MCF 10A (cell line): ENCODE measurements at regions not wholly inside any gene's neighbourhood (a gene's known extent, or its start where the extent isn't known, plus 50 kb on each side); places are given as distances from the start of the nearest gene placed in this dataset.
"Not testable (repeated sequence)": the region's sequence is repeated elsewhere in the genome, so short reads cannot be mapped to it uniquely, and the experiment has no call there.

Experiments
- BruUV-seq: library from RNA; stranded (reverse); fragments of 400-500 nt; replicated peaks from 2 replicates; lab custom pipeline; 2021; lab: Mats Ljungman, UMichigan
- CTCF ChIA-PET: fragments of 300-600 bp; sonication (Branson Sonifier 250); formaldehyde crosslinking; extraction: SDS; loops from one replicate; lab custom pipeline; 2021; ENCODE audit warnings: antibody characterized with exemption, inconsistent platforms; lab: Yijun Ruan, JAX
- POLR2A ChIA-PET: fragments of 300-600, 350-650 bp; sonication (Branson Sonifier 250); formaldehyde crosslinking; extraction: SDS; loops from one replicate; lab custom pipeline; 2020; ENCODE audit warnings: antibody characterized with exemption, inconsistent platforms; lab: Yijun Ruan, JAX
- DNase-seq: peaks from one replicate; pipeline ENCODE4 v3.0.0-alpha.2; 2018; ENCODE audit not compliant: unreplicated experiment
- H3K27ac Mint-ChIP-seq: one replicate; pipeline ENCODE4 v1.8.0; 2022; ENCODE audit warnings: mild to moderate bottlenecking, low read depth, mixed read lengths; ENCODE audit not compliant: unreplicated experiment
- H3K27me3 Mint-ChIP-seq: one replicate; pipeline ENCODE4 v1.8.0; 2022; ENCODE audit warnings: mixed read lengths; ENCODE audit not compliant: insufficient read depth, unreplicated experiment
- H3K36me3 Mint-ChIP-seq: one replicate; pipeline ENCODE4 v1.8.0; 2022; ENCODE audit warnings: mild to moderate bottlenecking, moderate library complexity, mixed read lengths; ENCODE audit not compliant: insufficient read depth, unreplicated experiment
- H3K4me1 Mint-ChIP-seq: one replicate; pipeline ENCODE4 v1.8.0; 2022; ENCODE audit warnings: mixed read lengths; ENCODE audit not compliant: insufficient read depth, unreplicated experiment
- H3K4me3 Mint-ChIP-seq: one replicate; pipeline ENCODE4 v1.8.0; 2022; ENCODE audit warnings: mild to moderate bottlenecking, moderate library complexity, mixed read lengths; ENCODE audit not compliant: unreplicated experiment
- H3K9me3 Mint-ChIP-seq: one replicate; pipeline ENCODE4 v1.8.0; 2022; ENCODE audit warnings: mixed read lengths; ENCODE audit not compliant: unreplicated experiment
- intact Hi-C: fragments of 100-400 bp; cut with micrococcal nuclease; formaldehyde crosslinking; loops from 2 replicates; pipeline ENCODE4 v1.14.1; 2022
- TF ChIP-seq, protein P1 (sequence below): fragments of 200-600 bp; IDR thresholded peaks from one replicate; pipeline ENCODE4 v1.8.0; 2022; ENCODE audit warnings: antibody characterized with exemption, mild to moderate bottlenecking; ENCODE audit not compliant: unreplicated experiment

DNA sequence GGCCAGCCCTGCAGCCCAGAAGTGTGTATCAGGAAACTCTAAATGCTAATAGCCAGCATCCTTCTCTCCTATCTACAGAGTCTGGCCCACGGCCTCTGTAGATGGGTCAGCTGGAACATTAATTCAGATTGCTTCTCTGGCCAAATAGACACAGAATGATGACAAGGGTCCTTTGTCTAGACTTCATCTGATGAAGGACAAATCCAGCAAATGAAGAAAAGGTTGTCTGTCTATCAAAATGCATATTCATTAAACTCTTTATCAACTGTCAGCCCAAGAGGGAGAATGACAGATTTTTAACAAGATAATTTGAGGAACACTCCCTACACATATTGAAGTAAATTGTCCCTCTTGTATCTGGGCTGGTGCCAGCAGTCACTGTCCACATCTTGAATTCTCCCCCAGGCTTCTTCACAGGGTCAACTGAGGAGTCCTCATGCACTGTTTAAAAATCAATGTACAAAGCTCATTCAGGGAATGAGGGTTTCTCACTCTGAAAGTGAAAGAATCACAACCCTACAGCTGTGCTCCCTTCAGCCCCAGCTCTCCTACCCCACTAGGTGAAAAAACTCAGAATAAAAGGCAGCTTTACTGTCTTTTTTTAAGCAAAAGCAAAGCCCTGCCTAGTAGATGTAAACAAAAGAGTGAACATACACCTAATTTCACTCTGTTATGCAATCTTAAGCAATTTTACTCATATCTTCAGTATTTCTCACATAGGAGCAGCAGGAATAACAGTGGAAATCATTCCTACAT, 507.7 kb downstream of the IGSF11 start:
- ChIA-PET POLR2A (interaction anchor here (1.3 kb wide), 1 partner anchor 9 kb away, joined by 3 read pairs; no protein-coding TSS in a partner anchor), CTCF (interaction anchor here (0.6 to 1.4 kb wide), 3 partner anchors 27 to 517 kb away, joined by 3 read pairs; no protein-coding TSS in a partner anchor)
- DNase-seq, result no peak
- Mint-ChIP-seq H3K27me3 (no peaks in the 10 kb centered on the region), H3K9me3 (no peaks in the 10 kb centered on the region), H3K4me1 (peaks cover 9% of the 10 kb centered on the region), H3K4me3 (no peak overlapping the region), H3K27ac (peak overlapping the region; percentile 2), H3K36me3 (no peaks in the 10 kb centered on the region)
- TF ChIP-seq, protein P1, sequence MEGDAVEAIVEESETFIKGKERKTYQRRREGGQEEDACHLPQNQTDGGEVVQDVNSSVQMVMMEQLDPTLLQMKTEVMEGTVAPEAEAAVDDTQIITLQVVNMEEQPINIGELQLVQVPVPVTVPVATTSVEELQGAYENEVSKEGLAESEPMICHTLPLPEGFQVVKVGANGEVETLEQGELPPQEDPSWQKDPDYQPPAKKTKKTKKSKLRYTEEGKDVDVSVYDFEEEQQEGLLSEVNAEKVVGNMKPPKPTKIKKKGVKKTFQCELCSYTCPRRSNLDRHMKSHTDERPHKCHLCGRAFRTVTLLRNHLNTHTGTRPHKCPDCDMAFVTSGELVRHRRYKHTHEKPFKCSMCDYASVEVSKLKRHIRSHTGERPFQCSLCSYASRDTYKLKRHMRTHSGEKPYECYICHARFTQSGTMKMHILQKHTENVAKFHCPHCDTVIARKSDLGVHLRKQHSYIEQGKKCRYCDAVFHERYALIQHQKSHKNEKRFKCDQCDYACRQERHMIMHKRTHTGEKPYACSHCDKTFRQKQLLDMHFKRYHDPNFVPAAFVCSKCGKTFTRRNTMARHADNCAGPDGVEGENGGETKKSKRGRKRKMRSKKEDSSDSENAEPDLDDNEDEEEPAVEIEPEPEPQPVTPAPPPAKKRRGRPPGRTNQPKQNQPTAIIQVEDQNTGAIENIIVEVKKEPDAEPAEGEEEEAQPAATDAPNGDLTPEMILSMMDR, result no peak
- intact Hi-C loops, result no loop called here
- BruUV-seq, result no TSS peak

DNA sequence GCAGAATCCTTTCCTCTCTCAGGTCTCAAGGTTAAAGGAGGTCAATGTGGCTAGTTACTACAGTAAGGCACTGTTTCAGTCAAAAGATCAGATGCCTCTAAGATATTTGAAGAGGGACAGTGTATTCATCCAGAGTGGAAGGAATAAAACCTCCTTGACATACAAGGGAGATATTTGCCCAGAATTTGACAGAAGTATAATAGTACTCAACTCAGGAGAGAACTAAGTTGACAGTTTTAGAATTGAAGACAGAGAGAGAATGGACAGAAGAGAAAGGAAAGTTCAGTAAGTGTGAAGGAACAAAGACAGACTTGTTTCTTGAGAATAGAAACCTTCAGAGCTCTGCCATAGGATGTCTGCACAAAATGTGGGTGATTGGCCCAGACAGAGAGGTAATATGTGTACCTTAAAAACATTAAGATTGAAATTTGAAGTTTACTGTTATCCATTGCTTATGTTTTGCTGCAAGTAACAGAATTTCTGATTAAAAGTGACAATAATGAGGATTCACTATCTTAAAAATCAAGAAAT, 507.1 kb downstream of the IGSF11 start:
- ChIA-PET POLR2A (interaction anchor here (1.3 kb wide), 1 partner anchor 9 kb away, joined by 3 read pairs; no protein-coding TSS in a partner anchor), CTCF (interaction anchor here (0.6 to 1.4 kb wide), 3 partner anchors 28 to 516 kb away, joined by 3 read pairs; no protein-coding TSS in a partner anchor)
- H3K36me3 Mint-ChIP-seq, result no peaks in the 10 kb centered on the region
- TF ChIP-seq, protein P1, result no peak
- no peaks in the 10 kb centered on the region for H3K9me3 Mint-ChIP-seq
- no peak overlapping the region for H3K4me3 Mint-ChIP-seq
- H3K27ac Mint-ChIP-seq, result peak overlapping the region; percentile 2
- no peak for DNase-seq
- intact Hi-C loops, result no loop called here
- no peaks in the 10 kb centered on the region for H3K27me3 Mint-ChIP-seq
- no TSS peak for BruUV-seq
- H3K4me1 Mint-ChIP-seq, result peaks cover 9% of the 10 kb centered on the region

DNA sequence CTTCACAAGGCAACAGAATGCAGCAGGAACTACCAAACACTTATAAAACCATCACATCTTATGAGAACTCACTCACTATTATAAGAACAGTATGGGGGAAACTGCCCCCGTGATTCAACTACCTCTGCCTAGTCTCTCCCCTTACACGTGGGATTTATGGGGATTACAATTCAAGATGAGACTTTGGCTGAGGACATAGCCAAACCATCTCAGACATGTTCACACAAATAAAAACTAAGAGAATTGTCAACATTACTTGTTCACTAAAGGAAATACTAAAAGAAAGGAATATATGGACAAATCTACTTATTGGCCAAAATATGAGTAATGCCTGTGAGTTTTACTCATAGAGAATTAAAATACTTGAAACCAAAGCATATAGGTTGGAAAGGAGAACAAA, 505.1 kb downstream of the IGSF11 start:
- intact Hi-C loops, result no loop called here
- Mint-ChIP-seq H3K4me3 (no peak overlapping the region), H3K36me3 (no peaks in the 10 kb centered on the region), H3K4me1 (peaks cover 16% of the 10 kb centered on the region), H3K9me3 (no peaks in the 10 kb centered on the region), H3K27me3 (no peaks in the 10 kb centered on the region), H3K27ac (no peak overlapping the region)
- no peak for DNase-seq
- TF ChIP-seq, protein P1, result no peak
- ChIA-PET POLR2A (no interaction called here), CTCF (no interaction called here)
- no TSS peak for BruUV-seq

DNA sequence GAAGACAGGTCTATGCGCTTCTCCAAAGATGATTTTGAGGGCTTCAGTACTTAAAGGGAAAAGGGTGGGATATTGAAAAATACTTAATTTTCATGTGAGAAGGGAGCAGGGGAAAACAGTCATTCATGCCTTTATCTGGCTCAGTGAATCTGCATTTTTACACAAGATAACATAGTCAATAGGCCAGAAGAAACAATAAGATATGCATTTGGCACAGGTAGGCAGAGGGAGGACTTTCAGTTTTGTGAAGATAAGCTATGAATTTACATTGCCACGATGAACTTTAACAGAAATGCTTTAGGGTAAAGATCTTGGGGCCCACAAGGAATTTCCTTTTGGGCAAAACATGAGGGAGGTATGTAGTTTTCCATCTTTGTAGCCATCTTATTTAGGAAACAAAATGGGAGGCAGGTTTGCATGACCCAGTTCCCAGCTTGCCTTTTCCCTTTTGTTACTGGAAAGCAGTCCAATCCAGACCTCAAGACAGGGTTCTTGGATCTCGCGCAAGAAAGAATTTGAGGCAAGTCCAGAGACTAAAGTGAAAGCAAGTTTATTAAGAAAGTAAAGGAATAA, 504.2 kb downstream of the IGSF11 start:
- TF ChIP-seq, protein P1, result no peak
- no peak for DNase-seq
- Mint-ChIP-seq H3K27ac (no peak overlapping the region), H3K4me1 (peaks cover 16% of the 10 kb centered on the region), H3K27me3 (no peaks in the 10 kb centered on the region), H3K4me3 (no peak overlapping the region), H3K9me3 (no peaks in the 10 kb centered on the region), H3K36me3 (no peaks in the 10 kb centered on the region)
- BruUV-seq, result no TSS peak
- intact Hi-C loops, result loop anchor here (10.0 kb wide), 1 partner anchor 284 kb away; no protein-coding TSS in a partner anchor
- ChIA-PET CTCF (no interaction called here), POLR2A (no interaction called here)

DNA sequence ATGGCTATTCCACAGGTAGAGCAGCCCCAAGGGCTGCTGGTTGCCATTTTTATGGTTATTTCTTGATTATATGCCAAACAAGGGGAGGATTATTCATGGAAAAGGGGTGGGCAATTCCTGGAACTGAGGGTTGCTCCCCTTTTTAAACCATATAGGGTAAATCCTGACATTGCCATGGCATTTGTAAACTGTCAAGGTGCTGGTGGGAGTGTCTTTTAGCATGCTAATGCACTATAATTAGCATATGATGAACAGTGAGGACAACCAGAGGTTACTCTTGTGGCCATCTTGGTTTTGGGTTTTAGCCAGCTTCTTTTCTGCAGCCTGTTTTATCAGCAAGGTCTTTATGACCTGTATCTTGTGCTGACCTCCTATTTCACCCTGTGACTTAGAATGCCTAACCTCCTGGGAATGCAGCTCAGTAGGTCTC, 503.7 kb downstream of the IGSF11 start:
- H3K4me3 Mint-ChIP-seq, H3K27me3 Mint-ChIP-seq, BruUV-seq, DNase-seq, H3K27ac Mint-ChIP-seq, CTCF ChIA-PET, H3K9me3 Mint-ChIP-seq, POLR2A ChIA-PET, H3K36me3 Mint-ChIP-seq: not testable (repeated sequence)
- peaks cover 16% of the 10 kb centered on the region for H3K4me1 Mint-ChIP-seq
- intact Hi-C loops, result loop anchor here (10.0 kb wide), 1 partner anchor 284 kb away; no protein-coding TSS in a partner anchor
